Mesenchymal stem cell (in vitro differentiated cells and primary cell): ENCODE measurements at regions not wholly inside any gene's neighbourhood (a gene's known extent, or its start where the extent isn't known, plus 50 kb on each side); places are given as distances from the start of the nearest gene placed in this dataset.

Source experiments
- DNase-seq: peaks from one replicate; pipeline ENCODE4 v3.0.0-alpha.2; 2013
- H2AFZ ChIP-seq: one replicate; pipeline ENCODE4 v1.6.1; 2013; ENCODE audit warnings: low read depth, mild to moderate bottlenecking, control low read depth, inconsistent platforms, low read length, moderate library complexity
- H2AK5ac ChIP-seq: 2 replicates; pipeline ENCODE4 v1.6.1; 2013; ENCODE audit warnings: low read length, moderate library complexity, mild to moderate bottlenecking, inconsistent platforms; ENCODE audit not compliant: severe bottlenecking
- H2BK120ac ChIP-seq: one replicate; pipeline ENCODE4 v1.6.1; 2013; ENCODE audit warnings: low read depth, mild to moderate bottlenecking, inconsistent platforms, low read length, moderate library complexity
- H2BK12ac ChIP-seq, 2 experiments: one replicate each; pipeline ENCODE4 v1.6.1; 2013; ENCODE audit warnings: inconsistent platforms in 2 of 2, low read length in 2 of 2, mild to moderate bottlenecking in 2 of 2, moderate library complexity in 2 of 2, control low read depth in 1 of 2
- H2BK15ac ChIP-seq: one replicate; pipeline ENCODE4 v1.6.1; 2013; ENCODE audit warnings: mild to moderate bottlenecking, low read depth, inconsistent platforms; ENCODE audit not compliant: poor library complexity, severe bottlenecking
- H2BK5ac ChIP-seq: 2 replicates; pipeline ENCODE4 v1.6.1; 2013; ENCODE audit warnings: low read depth, mild to moderate bottlenecking, low read length, control low read depth, inconsistent platforms; ENCODE audit not compliant: poor library complexity, severe bottlenecking
- H3K14ac ChIP-seq, 2 experiments: one replicate each; pipeline ENCODE4 v1.6.1; 2013; ENCODE audit warnings: inconsistent platforms in 2 of 2, low read length in 2 of 2, control low read depth in 1 of 2, mild to moderate bottlenecking in 1 of 2, moderate library complexity in 1 of 2
- H3K18ac ChIP-seq, 2 experiments: one replicate each; pipeline ENCODE4 v1.6.1; 2013; ENCODE audit warnings: inconsistent platforms in 2 of 2, low read length in 2 of 2, control low read depth in 1 of 2, low read depth in 1 of 2, mild to moderate bottlenecking in 1 of 2
- H3K23ac ChIP-seq, 2 experiments: one replicate each; pipeline ENCODE4 v1.6.1; 2013; ENCODE audit warnings: inconsistent platforms in 2 of 2, low read length in 2 of 2, mild to moderate bottlenecking in 2 of 2, moderate library complexity in 2 of 2, control low read depth in 1 of 2
- H3K27ac ChIP-seq: 2 replicates; pipeline ENCODE4 v1.5.1; 2013; ENCODE audit warnings: mild to moderate bottlenecking, moderate library complexity, low read length, control low read depth, inconsistent platforms; ENCODE audit not compliant: poor library complexity, severe bottlenecking
- H3K27me3 ChIP-seq, 2 experiments: 2 replicates each; pipeline versions ENCODE4 v1.6.1 to v1.7.0; 2013; ENCODE audit warnings: low read length in 2 of 2, mild to moderate bottlenecking in 2 of 2, moderate library complexity in 2 of 2, control low read depth in 1 of 2, inconsistent platforms in 1 of 2; ENCODE audit not compliant: control insufficient read depth in 1 of 2, insufficient read depth in 1 of 2
- H3K36me3 ChIP-seq, 2 experiments: 2 replicates each; pipeline versions ENCODE4 v1.6.1 to v1.7.0; 2013; ENCODE audit warnings: low read length in 2 of 2, control low read depth in 1 of 2, inconsistent platforms in 1 of 2, low read depth in 1 of 2, mild to moderate bottlenecking in 1 of 2; ENCODE audit not compliant: insufficient read depth in 2 of 2, control insufficient read depth in 1 of 2
- H3K4ac ChIP-seq, 2 experiments: one replicate each; pipeline ENCODE4 v1.6.1; 2013; ENCODE audit warnings: inconsistent platforms in 2 of 2, low read length in 2 of 2, mild to moderate bottlenecking in 2 of 2, moderate library complexity in 2 of 2, control low read depth in 1 of 2, low read depth in 1 of 2
- H3K4me1 ChIP-seq: 2 replicates; pipeline ENCODE4 v1.6.1; 2013; ENCODE audit warnings: low read depth, low read length, control low read depth; ENCODE audit not compliant: control insufficient read depth, insufficient read depth
- H3K4me2 ChIP-seq: 2 replicates; pipeline ENCODE4 v1.6.1; 2013; ENCODE audit warnings: low read length, mild to moderate bottlenecking, inconsistent platforms; ENCODE audit not compliant: poor library complexity, severe bottlenecking
- H3K4me3 ChIP-seq, 2 experiments: 2 replicates each; pipeline versions ENCODE4 v1.5.1 to v1.7.0; 2013; ENCODE audit warnings: low read length in 2 of 2, mild to moderate bottlenecking in 2 of 2, control low read depth in 1 of 2, low read depth in 1 of 2; ENCODE audit not compliant: insufficient read depth in 1 of 2
- H3K79me1 ChIP-seq: replicated peaks from 2 replicates; pipeline ENCODE4 v1.6.1; 2013; ENCODE audit warnings: mild to moderate bottlenecking, control low read depth, low read length, inconsistent platforms; ENCODE audit not compliant: poor library complexity, severe bottlenecking
- H3K9ac ChIP-seq: 2 replicates; pipeline ENCODE4 v1.7.0; 2013; ENCODE audit warnings: mild to moderate bottlenecking, low read length, moderate library complexity
- H3K9me3 ChIP-seq: 2 replicates; pipeline ENCODE4 v1.7.0; 2013; ENCODE audit warnings: mild to moderate bottlenecking, low read length; ENCODE audit not compliant: control insufficient read depth
- H4K8ac ChIP-seq: one replicate; pipeline ENCODE4 v1.6.1; 2013; ENCODE audit warnings: inconsistent platforms, mild to moderate bottlenecking, low read length, moderate library complexity
- H4K91ac ChIP-seq: one replicate; pipeline ENCODE4 v1.6.1; 2013; ENCODE audit warnings: mild to moderate bottlenecking, low read length, inconsistent platforms
- WGBS: methylation state at CpG from one replicate; pipeline ENCODE4 v1.1.7; 2013; ENCODE audit warnings: mixed read lengths; 5-methylcytosine and 5-hydroxymethylcytosine counted together

- Histone ChIP-seq H3K27me3 (no peaks in the 10 kb centered on the region), H3K4ac (peak overlapping the region; percentile 24 to 59), H2BK120ac (no peak overlapping the region), H3K18ac (peak overlapping the region in 1 of 2 experiments; percentile 87), H3K79me1 (no peaks in the 10 kb centered on the region), H3K4me3 (no peak overlapping the region), H3K4me2 (no peak overlapping the region), H3K4me1 (peaks cover 4% of the 10 kb centered on the region), H3K9me3 (no peaks in the 10 kb centered on the region), H3K36me3 (no peaks in the 10 kb centered on the region), H2AFZ (no peak overlapping the region), H3K9ac (no peak overlapping the region), H2AK5ac (peak overlapping the region; percentile 93), H2BK5ac (no peak overlapping the region), H2BK12ac (peak overlapping the region in 1 of 2 experiments; percentile 86), H3K14ac (peak overlapping the region in 1 of 2 experiments; percentile 76), H4K8ac (peak overlapping the region; percentile 65), H3K23ac (no peak overlapping the region), H4K91ac (no peak overlapping the region), H3K27ac (peak overlapping the region; percentile 72), H2BK15ac (no peak overlapping the region)
- no peak for DNase-seq
- WGBS = 95% methylated on average over 3 of the region's 3 CpGs
Measured at GRCh38 chr3:160130071-160130470, 95.2 kb upstream of the C3orf80 start.

GRCh38 chr3:160130950-160131349 is 94.3 kb upstream of the C3orf80 start:
- H3K27ac ChIP-seq = no peak overlapping the region
- H2BK5ac ChIP-seq = no peak overlapping the region
- peak; percentile 70 for DNase-seq
- H2AK5ac ChIP-seq = no peak overlapping the region
- H3K4me3 ChIP-seq = no peak overlapping the region
- H2BK120ac ChIP-seq = no peak overlapping the region
- H3K27me3 ChIP-seq = no peaks in the 10 kb centered on the region
- H2BK12ac ChIP-seq = no peak overlapping the region
- no peaks in the 10 kb centered on the region for H3K36me3 ChIP-seq
- H2BK15ac ChIP-seq = no peak overlapping the region
- 60% methylated on average over 2 of the region's 2 CpGs for WGBS
- no peaks in the 10 kb centered on the region for H3K9me3 ChIP-seq
- H3K4me2 ChIP-seq = no peak overlapping the region
- no peak overlapping the region for H3K9ac ChIP-seq
- H3K4ac ChIP-seq = no peak overlapping the region
- H3K4me1 ChIP-seq = peaks cover 4% of the 10 kb centered on the region
- no peak overlapping the region for H4K8ac ChIP-seq
- no peak overlapping the region for H3K14ac ChIP-seq
- no peak overlapping the region for H3K23ac ChIP-seq
- no peaks in the 10 kb centered on the region for H3K79me1 ChIP-seq
- H3K18ac ChIP-seq = no peak overlapping the region
- no peak overlapping the region for H4K91ac ChIP-seq
- H2AFZ ChIP-seq = no peak overlapping the region

- no peak overlapping the region for H3K9ac ChIP-seq
- H2BK12ac ChIP-seq = peak overlapping the region; percentile 0 to 11
- no peak overlapping the region for H3K14ac ChIP-seq
- 89% methylated on average over 4 of the region's 4 CpGs for WGBS
- no peak overlapping the region for H2BK120ac ChIP-seq
- no peaks in the 10 kb centered on the region for H3K9me3 ChIP-seq
- DNase-seq = no peak
- H3K27ac ChIP-seq = no peak overlapping the region
- H3K4ac ChIP-seq = peak overlapping the region in 1 of 2 experiments; percentile 24
- H2AFZ ChIP-seq = no peak overlapping the region
- no peaks in the 10 kb centered on the region for H3K36me3 ChIP-seq
- no peak overlapping the region for H2BK5ac ChIP-seq
- no peak overlapping the region for H3K4me3 ChIP-seq
- H2AK5ac ChIP-seq = no peak overlapping the region
- H3K79me1 ChIP-seq = no peaks in the 10 kb centered on the region
- H3K4me2 ChIP-seq = no peak overlapping the region
- no peak overlapping the region for H2BK15ac ChIP-seq
- H4K91ac ChIP-seq = no peak overlapping the region
- no peak overlapping the region for H3K23ac ChIP-seq
- no peak overlapping the region for H3K18ac ChIP-seq
- H4K8ac ChIP-seq = no peak overlapping the region
- no peaks in the 10 kb centered on the region for H3K27me3 ChIP-seq
- H3K4me1 ChIP-seq = peaks cover 4% of the 10 kb centered on the region
Measured at GRCh38 chr3:160132226-160132625, 93.0 kb upstream of the C3orf80 start.

- WGBS = 72% methylated on average over 3 of the region's 3 CpGs
- no peak overlapping the region for H3K4me3 ChIP-seq
Measured at GRCh38 chr3:160133757-160134156, 91.5 kb upstream of the C3orf80 start.

More at GRCh38 chr3:160133757-160134156, 91.5 kb upstream of the C3orf80 start:
- Histone ChIP-seq H3K14ac (no peak overlapping the region), H3K9me3 (no peaks in the 10 kb centered on the region), H3K4me2 (no peak overlapping the region), H3K36me3 (no peaks in the 10 kb centered on the region), H2BK5ac (no peak overlapping the region), H3K27me3 (no peaks in the 10 kb centered on the region), H3K4ac (no peak overlapping the region), H2AFZ (no peak overlapping the region), H2BK12ac (peak overlapping the region in 1 of 2 experiments; percentile 25), H2AK5ac (no peak overlapping the region), H3K9ac (no peak overlapping the region), H3K23ac (no peak overlapping the region), H2BK15ac (no peak overlapping the region), H4K8ac (no peak overlapping the region), H3K18ac (no peak overlapping the region), H3K27ac (no peak overlapping the region), H4K91ac (no peak overlapping the region), H3K4me1 (peaks cover 4% of the 10 kb centered on the region), H2BK120ac (no peak overlapping the region), H3K79me1 (no peaks in the 10 kb centered on the region)
- no peak for DNase-seq
